ENCODE measurements at regions not wholly inside any gene's neighbourhood (a gene's known extent, or its start where the extent isn't known, plus 50 kb on each side); places are given as distances from the start of the nearest gene placed in this dataset.

DNA sequence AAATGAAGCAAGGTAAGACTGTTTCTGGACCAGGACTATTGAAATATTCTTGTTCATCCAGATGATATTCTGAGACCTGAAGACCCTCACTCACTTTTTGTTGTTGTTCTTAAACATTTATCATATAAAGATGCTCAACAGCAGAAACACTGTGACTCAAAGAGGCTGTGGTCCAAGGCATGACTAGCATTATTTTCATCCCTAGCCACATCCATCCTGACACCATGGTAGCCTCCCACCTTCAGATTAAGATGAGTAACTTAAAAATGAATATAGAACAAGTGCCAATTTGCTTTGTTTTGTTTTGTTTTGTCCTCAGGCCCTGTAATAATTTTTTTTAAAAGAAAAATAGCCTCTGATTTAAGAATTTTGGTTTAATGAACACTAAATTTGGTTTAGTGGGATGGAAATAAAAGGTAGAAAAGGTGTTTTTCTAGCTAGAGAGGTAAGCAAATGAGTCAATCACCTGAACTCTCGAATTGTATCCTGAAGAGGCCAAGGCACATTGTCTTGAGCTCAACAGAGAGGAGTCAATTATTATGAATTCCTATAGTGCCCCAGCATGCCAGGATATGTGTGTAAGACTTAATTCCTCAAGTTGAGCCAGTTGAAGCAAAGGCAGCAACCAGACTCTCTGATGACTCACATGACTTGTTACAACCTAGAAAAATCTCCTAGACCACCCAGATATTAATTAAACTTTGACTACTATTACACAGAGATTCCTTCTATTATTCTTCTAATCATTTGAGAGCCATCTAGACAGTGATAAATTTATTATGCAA lies 380.1 kb upstream of the TUSC1 start:
- TF ChIP-seq, protein P1, sequence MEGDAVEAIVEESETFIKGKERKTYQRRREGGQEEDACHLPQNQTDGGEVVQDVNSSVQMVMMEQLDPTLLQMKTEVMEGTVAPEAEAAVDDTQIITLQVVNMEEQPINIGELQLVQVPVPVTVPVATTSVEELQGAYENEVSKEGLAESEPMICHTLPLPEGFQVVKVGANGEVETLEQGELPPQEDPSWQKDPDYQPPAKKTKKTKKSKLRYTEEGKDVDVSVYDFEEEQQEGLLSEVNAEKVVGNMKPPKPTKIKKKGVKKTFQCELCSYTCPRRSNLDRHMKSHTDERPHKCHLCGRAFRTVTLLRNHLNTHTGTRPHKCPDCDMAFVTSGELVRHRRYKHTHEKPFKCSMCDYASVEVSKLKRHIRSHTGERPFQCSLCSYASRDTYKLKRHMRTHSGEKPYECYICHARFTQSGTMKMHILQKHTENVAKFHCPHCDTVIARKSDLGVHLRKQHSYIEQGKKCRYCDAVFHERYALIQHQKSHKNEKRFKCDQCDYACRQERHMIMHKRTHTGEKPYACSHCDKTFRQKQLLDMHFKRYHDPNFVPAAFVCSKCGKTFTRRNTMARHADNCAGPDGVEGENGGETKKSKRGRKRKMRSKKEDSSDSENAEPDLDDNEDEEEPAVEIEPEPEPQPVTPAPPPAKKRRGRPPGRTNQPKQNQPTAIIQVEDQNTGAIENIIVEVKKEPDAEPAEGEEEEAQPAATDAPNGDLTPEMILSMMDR (conservative IDR thresholded peaks at IDR 0.05) = no peak
- Mint-ChIP-seq H3K4me3 (no peak overlapping the region), H3K27me3 (ENCODE audit: low read depth) (no peaks in the 10 kb centered on the region), H3K27ac (ENCODE audit: unreplicated experiment) (no peak overlapping the region), H3K9me3 (no peaks in the 10 kb centered on the region), H3K36me3 (ENCODE audit: low read depth) (no peaks in the 10 kb centered on the region), H3K4me1 (no peaks in the 10 kb centered on the region)
- DNase-seq (ENCODE audit: low read depth, low spot score) = no peak

- TF ChIP-seq, protein P1 (conservative IDR thresholded peaks at IDR 0.05) = no peak
- Mint-ChIP-seq H3K36me3 (ENCODE audit: low read depth) (no peaks in the 10 kb centered on the region), H3K9me3 (no peaks in the 10 kb centered on the region), H3K27me3 (ENCODE audit: low read depth) (no peaks in the 10 kb centered on the region), H3K27ac (ENCODE audit: unreplicated experiment) (no peak overlapping the region), H3K4me1 (no peaks in the 10 kb centered on the region), H3K4me3 (no peak overlapping the region)
- no peak for DNase-seq (ENCODE audit: low read depth, low spot score)
Observed at GRCh38 chr9:26057050-26057449, 378.8 kb upstream of the TUSC1 start.

DNA sequence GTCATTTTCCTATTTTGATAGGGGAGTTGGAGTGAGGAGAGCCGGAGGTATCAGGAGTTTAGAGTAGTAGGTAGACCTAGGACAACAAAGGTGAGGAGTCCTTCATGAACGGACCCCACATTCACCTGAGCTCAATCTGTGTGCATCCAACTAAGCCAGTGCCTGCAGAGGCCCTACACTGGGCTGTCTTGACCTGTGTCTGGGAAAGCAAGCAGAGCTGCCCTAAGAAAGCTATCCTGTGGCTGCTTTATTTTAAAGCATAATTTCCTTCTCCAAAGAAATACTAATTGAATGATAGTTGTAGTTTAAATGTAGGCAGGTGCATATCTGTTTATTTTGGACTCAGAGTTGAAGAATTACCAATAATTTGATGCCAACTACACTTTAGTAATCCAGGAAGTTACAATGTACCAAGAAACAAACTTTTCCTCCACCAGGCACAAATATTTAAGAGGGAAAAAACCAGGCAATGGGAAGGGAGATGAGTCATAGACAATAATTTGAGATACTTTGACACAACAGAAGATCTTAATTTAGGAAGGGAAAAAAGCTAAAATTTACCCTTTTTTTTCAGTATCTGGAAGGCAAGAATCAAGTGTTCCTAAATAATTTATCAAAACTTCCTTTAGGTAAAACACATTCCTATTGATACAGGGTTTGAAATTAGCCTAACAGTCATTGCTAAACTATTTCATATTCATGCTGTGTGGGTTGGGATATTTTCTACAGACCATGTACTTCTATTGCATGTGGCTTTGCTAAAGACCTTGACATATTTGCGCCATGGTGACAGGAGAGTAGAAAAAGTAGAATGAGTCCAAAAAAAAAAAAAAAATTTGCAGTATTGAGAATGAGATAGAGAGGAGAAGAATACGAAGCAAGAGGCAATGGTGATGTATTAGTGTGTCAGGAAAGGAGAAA lies 376.6 kb upstream of the TUSC1 start:
- H3K36me3 Mint-ChIP-seq (ENCODE audit: low read depth) = no peaks in the 10 kb centered on the region
- H3K4me3 Mint-ChIP-seq = no peak overlapping the region
- TF ChIP-seq, protein P1 (conservative IDR thresholded peaks at IDR 0.05) = no peak
- no peaks in the 10 kb centered on the region for H3K9me3 Mint-ChIP-seq
- no peak overlapping the region for H3K27ac Mint-ChIP-seq (ENCODE audit: unreplicated experiment)
- H3K27me3 Mint-ChIP-seq (ENCODE audit: low read depth) = no peaks in the 10 kb centered on the region
- DNase-seq (ENCODE audit: low read depth, low spot score) = no peak
- H3K4me1 Mint-ChIP-seq = no peaks in the 10 kb centered on the region

DNA sequence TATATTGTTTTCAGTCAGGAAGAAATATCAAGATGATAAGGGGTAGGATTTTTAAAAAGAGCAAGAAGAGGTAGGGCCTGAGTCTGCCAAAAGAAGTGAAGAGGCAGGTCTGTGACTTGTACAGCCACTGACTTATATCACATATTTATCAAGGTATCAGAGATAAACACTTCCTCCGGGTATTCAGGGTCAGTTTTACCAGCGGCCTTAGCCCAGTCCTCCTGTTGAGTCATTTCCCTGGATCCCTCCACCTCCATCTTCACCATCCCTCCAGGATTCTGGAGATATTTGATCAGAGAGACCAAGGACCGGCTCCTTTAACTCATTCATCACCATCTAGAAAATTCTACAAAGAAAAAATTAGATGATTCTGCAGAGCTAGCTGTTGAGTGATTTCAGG lies 375.7 kb upstream of the TUSC1 start:
- Mint-ChIP-seq H3K4me3 (no peak overlapping the region), H3K4me1 (no peaks in the 10 kb centered on the region), H3K9me3 (no peaks in the 10 kb centered on the region), H3K27ac (ENCODE audit: unreplicated experiment) (no peak overlapping the region), H3K36me3 (ENCODE audit: low read depth) (no peaks in the 10 kb centered on the region), H3K27me3 (ENCODE audit: low read depth) (no peaks in the 10 kb centered on the region)
- TF ChIP-seq, protein P1 (conservative IDR thresholded peaks at IDR 0.05) = no peak
- no peak for DNase-seq (ENCODE audit: low read depth, low spot score)

DNA sequence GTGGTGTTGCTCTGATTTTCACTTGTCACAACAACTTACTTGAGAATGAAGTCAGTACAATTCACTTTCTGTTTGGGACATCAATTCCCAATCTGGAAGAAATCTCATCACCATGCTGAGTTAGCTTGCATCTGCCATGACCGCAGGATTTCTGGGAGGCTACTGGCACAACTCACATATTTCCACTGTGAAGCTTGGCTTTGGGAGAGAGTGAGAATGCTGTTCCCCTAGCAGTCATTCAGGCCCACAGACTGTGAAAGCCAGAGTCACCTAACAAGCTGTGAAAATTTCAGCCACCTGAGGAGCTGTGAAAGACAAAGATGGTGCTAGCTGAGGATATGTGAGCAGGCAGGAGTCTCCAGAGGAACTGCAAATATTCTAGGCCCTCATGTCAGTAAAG lies 365.2 kb upstream of the TUSC1 start:
- DNase-seq (ENCODE audit: low read depth, low spot score) = no peak
- no peaks in the 10 kb centered on the region for H3K27me3 Mint-ChIP-seq (ENCODE audit: low read depth)
- no peak overlapping the region for H3K4me3 Mint-ChIP-seq
- no peak overlapping the region for H3K27ac Mint-ChIP-seq (ENCODE audit: unreplicated experiment)
- no peaks in the 10 kb centered on the region for H3K36me3 Mint-ChIP-seq (ENCODE audit: low read depth)
- H3K4me1 Mint-ChIP-seq = no peaks in the 10 kb centered on the region
- TF ChIP-seq, protein P1 (conservative IDR thresholded peaks at IDR 0.05) = no peak
- H3K9me3 Mint-ChIP-seq = peaks cover 21% of the 10 kb centered on the region
